ENCODE measurements at regions not wholly inside any gene's neighbourhood (a gene's known extent, or its start where the extent isn't known, plus 50 kb on each side); places are given as distances from the start of the nearest gene placed in this dataset.
"Not testable (repeated sequence)": the region's sequence is repeated elsewhere in the genome, so short reads cannot be mapped to it uniquely, and the experiment has no call there.

GRCh38 chr6:51107769-51108203 lies 289.1 kb downstream of the TFAP2B start:
- no peak for TF ChIP-seq FOXA1 (IDR thresholded peaks at IDR 0.05)
- no peak for TF ChIP-seq FOXK2 (IDR thresholded peaks at IDR 0.05)
- no peak for TF ChIP-seq ARNT (IDR thresholded peaks at IDR 0.05)
- no peak for TF ChIP-seq TARDBP (IDR thresholded peaks at IDR 0.05)
- ChIA-PET POLR2A (no interaction called here), CTCF (no interaction called here)
- DNase-seq (ENCODE audit: extremely low spot score) = no peak

- no peak for DNase-seq (ENCODE audit: extremely low spot score)
- TF ChIP-seq ZNF384 (IDR thresholded peaks at IDR 0.05) (no peak), FOXK2 (IDR thresholded peaks at IDR 0.05) (no peak), FOXA1 (IDR thresholded peaks at IDR 0.05) (no peak), LEF1 (IDR thresholded peaks at IDR 0.05; ENCODE audit: borderline replicate concordance) (no peak), TARDBP (IDR thresholded peaks at IDR 0.05) (no peak), PKNOX1 (IDR thresholded peaks at IDR 0.05) (no peak), HDGF (IDR thresholded peaks at IDR 0.05; ENCODE audit: borderline replicate concordance) (no peak), CTBP1 (IDR thresholded peaks at IDR 0.05; ENCODE audit: borderline replicate concordance) (no peak), FOXM1 (IDR thresholded peaks at IDR 0.05; ENCODE audit: borderline replicate concordance) (no peak), L3MBTL2 (conservative IDR thresholded peaks at IDR 0.05) (no peak), ARNT (IDR thresholded peaks at IDR 0.05) (no peak), BHLHE40 (IDR thresholded peaks at IDR 0.05; ENCODE audit: borderline replicate concordance) (no peak), ELF4 (IDR thresholded peaks at IDR 0.05) (no peak), NFRKB (IDR thresholded peaks at IDR 0.05) (no peak), SP1 (IDR thresholded peaks at IDR 0.05) (no peak), SUZ12 (IDR thresholded peaks at IDR 0.05) (no peak)
- ChIA-PET POLR2A (no interaction called here), CTCF (no interaction called here)
Observed at GRCh38 chr6:51108563-51109234, 290.0 kb downstream of the TFAP2B start.

GRCh38 chr6:51112731-51113130 lies 294.1 kb downstream of the TFAP2B start:
- TF ChIP-seq ELF4 (IDR thresholded peaks at IDR 0.05) = no peak
- no peak for TF ChIP-seq SUZ12 (IDR thresholded peaks at IDR 0.05)
- TF ChIP-seq LEF1 (IDR thresholded peaks at IDR 0.05; ENCODE audit: borderline replicate concordance) = no peak
- no peak for TF ChIP-seq L3MBTL2 (conservative IDR thresholded peaks at IDR 0.05)
- no peak for TF ChIP-seq FOXK2 (IDR thresholded peaks at IDR 0.05)
- no peak for TF ChIP-seq FOXM1 (IDR thresholded peaks at IDR 0.05; ENCODE audit: borderline replicate concordance)
- TF ChIP-seq HDGF (IDR thresholded peaks at IDR 0.05; ENCODE audit: borderline replicate concordance) = no peak
- no peak for TF ChIP-seq SP1 (IDR thresholded peaks at IDR 0.05)
- TF ChIP-seq CTBP1 (IDR thresholded peaks at IDR 0.05; ENCODE audit: borderline replicate concordance) = no peak
- no peak for TF ChIP-seq FOXA1 (IDR thresholded peaks at IDR 0.05)
- no peak for TF ChIP-seq PKNOX1 (IDR thresholded peaks at IDR 0.05)
- no peak for TF ChIP-seq NFRKB (IDR thresholded peaks at IDR 0.05)
- TF ChIP-seq ARNT (IDR thresholded peaks at IDR 0.05) = no peak
- POLR2A ChIA-PET = no interaction called here
- no peak for DNase-seq (ENCODE audit: extremely low spot score)
- CTCF ChIA-PET = no interaction called here

GRCh38 chr6:51116723-51117122 lies 298.1 kb downstream of the TFAP2B start:
- ChIA-PET POLR2A (no interaction called here), CTCF (no interaction called here)
- DNase-seq (ENCODE audit: extremely low spot score) = no peak
- no peak for TF ChIP-seq ZNF384 (IDR thresholded peaks at IDR 0.05)
- no peak for TF ChIP-seq FOXA1 (IDR thresholded peaks at IDR 0.05)
- TF ChIP-seq TARDBP (IDR thresholded peaks at IDR 0.05) = no peak
- no peak for TF ChIP-seq SUZ12 (IDR thresholded peaks at IDR 0.05)
- no peak for TF ChIP-seq ELF4 (IDR thresholded peaks at IDR 0.05)
- TF ChIP-seq FOXM1 (IDR thresholded peaks at IDR 0.05; ENCODE audit: borderline replicate concordance) = no peak
- no peak for TF ChIP-seq ARNT (IDR thresholded peaks at IDR 0.05)
- TF ChIP-seq HDGF (IDR thresholded peaks at IDR 0.05; ENCODE audit: borderline replicate concordance) = no peak
- TF ChIP-seq L3MBTL2 (conservative IDR thresholded peaks at IDR 0.05) = no peak
- TF ChIP-seq FOXK2 (IDR thresholded peaks at IDR 0.05) = no peak
- TF ChIP-seq CTBP1 (IDR thresholded peaks at IDR 0.05; ENCODE audit: borderline replicate concordance) = no peak
- TF ChIP-seq PKNOX1 (IDR thresholded peaks at IDR 0.05) = no peak
- TF ChIP-seq BHLHE40 (IDR thresholded peaks at IDR 0.05; ENCODE audit: borderline replicate concordance) = no peak
- no peak for TF ChIP-seq SP1 (IDR thresholded peaks at IDR 0.05)
- TF ChIP-seq LEF1 (IDR thresholded peaks at IDR 0.05; ENCODE audit: borderline replicate concordance) = no peak

GRCh38 chr6:51118792-51119191 lies 300.1 kb downstream of the TFAP2B start:
- TF ChIP-seq CTBP1 (IDR thresholded peaks at IDR 0.05; ENCODE audit: borderline replicate concordance) (no peak), FOXM1 (IDR thresholded peaks at IDR 0.05; ENCODE audit: borderline replicate concordance) (no peak), ELF4 (IDR thresholded peaks at IDR 0.05) (no peak), BHLHE40 (IDR thresholded peaks at IDR 0.05; ENCODE audit: borderline replicate concordance) (no peak), ARNT (IDR thresholded peaks at IDR 0.05) (no peak), TARDBP (IDR thresholded peaks at IDR 0.05) (no peak), PKNOX1 (IDR thresholded peaks at IDR 0.05) (no peak), SUZ12 (IDR thresholded peaks at IDR 0.05) (no peak)
- no peak for DNase-seq (ENCODE audit: extremely low spot score)
- ChIA-PET POLR2A (no interaction called here), CTCF (no interaction called here)

- no peak for DNase-seq (ENCODE audit: extremely low spot score)
- TF ChIP-seq SUZ12 (IDR thresholded peaks at IDR 0.05) (no peak), LEF1 (IDR thresholded peaks at IDR 0.05; ENCODE audit: borderline replicate concordance) (no peak)
- CTCF ChIA-PET = no interaction called here
- POLR2A ChIA-PET = no interaction called here
Observed at GRCh38 chr6:51120016-51120415, 301.3 kb downstream of the TFAP2B start.

- CTCF ChIA-PET; POLR2A ChIA-PET; DNase-seq (ENCODE audit: extremely low spot score): not testable (repeated sequence)
Observed at GRCh38 chr6:51121380-51121976, 302.8 kb downstream of the TFAP2B start.
